T-helper 17 cell (primary cell): ENCODE measurements at regions not wholly inside any gene's neighbourhood (a gene's known extent, or its start where the extent isn't known, plus 50 kb on each side); places are given as distances from the start of the nearest gene placed in this dataset.

Experiments used
- ATAC-seq: fragments of 150-1000 bp; cut with Tn5 transposase; 2 replicates; pipeline ENCODE4 v1.10.0; 2021; ENCODE audit warnings: mild to moderate bottlenecking, moderate library complexity
- DNase-seq, 3 donors: peaks; one replicate each; pipeline versions ENCODE4 v3.0.0 to v3.0.0-alpha.2; 2020 to 2021
- H3K9me3 ChIP-seq: one replicate; pipeline ENCODE4 v1.7.0; 2013; ENCODE audit warnings: low read length, mild to moderate bottlenecking; ENCODE audit not compliant: control insufficient read depth, poor library complexity, severe bottlenecking
- H3K27ac Mint-ChIP-seq: one replicate; pipeline ENCODE4 v1.8.0; 2022; ENCODE audit warnings: mild to moderate bottlenecking, moderate library complexity, mixed read lengths
- H3K27me3 Mint-ChIP-seq: one replicate; pipeline ENCODE4 v1.8.0; 2022; ENCODE audit warnings: mixed read lengths
- H3K36me3 Mint-ChIP-seq: one replicate; pipeline ENCODE4 v1.8.0; 2022; ENCODE audit warnings: low read depth, mixed read lengths
- H3K4me1 Mint-ChIP-seq: one replicate; pipeline ENCODE4 v1.8.0; 2022; ENCODE audit warnings: mild to moderate bottlenecking, mixed read lengths
- H3K4me3 Mint-ChIP-seq: one replicate; pipeline ENCODE4 v1.8.0; 2022; ENCODE audit warnings: mild to moderate bottlenecking, moderate library complexity, mixed read lengths

DNA sequence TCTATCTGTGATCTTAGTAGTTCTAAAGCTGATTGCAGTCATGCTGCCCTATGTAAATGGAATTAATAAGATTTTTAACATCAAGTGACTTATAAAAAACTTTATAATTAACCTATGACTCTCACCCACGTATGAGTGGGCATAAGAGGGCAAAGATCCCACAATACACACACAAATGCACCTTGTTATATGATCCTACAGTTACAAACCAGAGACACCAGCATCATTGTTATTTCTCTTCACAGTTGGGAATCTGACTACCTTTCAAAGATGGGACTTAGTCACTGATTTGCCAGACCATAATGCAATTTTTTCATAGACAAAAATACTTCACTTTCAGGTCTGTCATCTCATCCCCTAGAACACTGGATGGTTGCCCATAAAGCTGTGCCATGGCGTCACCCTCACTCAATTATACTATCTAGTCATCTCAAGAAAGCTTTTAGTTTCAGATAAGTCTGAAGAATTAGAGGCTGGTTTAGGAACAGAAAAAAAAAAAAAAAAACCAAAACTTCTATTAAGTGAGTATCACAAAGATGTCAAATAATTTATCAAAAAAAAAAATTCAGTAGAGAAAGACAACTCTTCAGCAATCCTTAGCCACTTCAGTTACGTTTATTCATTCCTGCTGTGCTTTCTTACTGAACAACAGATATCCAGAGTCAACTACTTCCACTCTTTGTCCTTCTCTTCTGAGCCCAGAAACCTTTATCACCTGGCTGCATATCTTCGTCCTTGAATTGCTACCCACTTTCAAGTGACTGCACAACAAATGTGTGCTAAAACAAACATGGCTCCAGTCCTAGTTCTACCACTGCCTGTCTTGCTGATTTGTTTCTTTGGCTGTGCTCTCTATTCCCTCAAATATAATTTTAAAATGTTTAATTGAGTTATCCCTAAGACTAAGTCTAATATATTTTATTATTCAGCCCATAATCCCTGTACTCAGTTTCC, 175.0 kb upstream of the CHRM2 start:
- no peak for ATAC-seq
- Mint-ChIP-seq H3K4me1 (no peaks in the 10 kb centered on the region), H3K27ac (no peak overlapping the region), H3K4me3 (no peak overlapping the region), H3K27me3 (no peaks in the 10 kb centered on the region), H3K36me3 (no peaks in the 10 kb centered on the region)
- H3K9me3 ChIP-seq, result no peaks in the 10 kb centered on the region
- no peak for DNase-seq

DNA sequence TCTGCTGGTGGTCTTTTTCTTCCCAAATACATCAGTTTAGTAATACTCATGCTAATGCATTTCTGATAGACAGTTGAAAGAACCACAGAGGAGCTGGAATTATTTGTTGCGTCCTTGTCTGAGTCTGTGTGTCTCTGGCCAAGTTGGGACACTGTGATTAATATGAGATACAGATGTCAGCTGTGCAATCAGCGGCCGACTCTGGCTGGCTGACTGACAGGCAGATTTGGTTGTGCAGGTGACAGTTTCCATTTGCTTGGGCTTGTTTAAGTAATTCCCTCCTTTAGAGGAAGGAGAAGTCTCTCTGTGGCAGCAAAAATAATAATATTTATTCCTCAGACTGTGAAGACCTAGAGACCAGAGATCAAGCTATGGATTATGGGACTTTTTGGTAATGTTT, 176.2 kb upstream of the CHRM2 start:
- ATAC-seq, result no peak
- no peak for DNase-seq
- H3K27ac Mint-ChIP-seq, result no peak overlapping the region
- H3K36me3 Mint-ChIP-seq, result no peaks in the 10 kb centered on the region
- H3K27me3 Mint-ChIP-seq, result no peaks in the 10 kb centered on the region
- no peak overlapping the region for H3K4me3 Mint-ChIP-seq
- H3K9me3 ChIP-seq, result no peaks in the 10 kb centered on the region
- H3K4me1 Mint-ChIP-seq, result no peaks in the 10 kb centered on the region

DNA sequence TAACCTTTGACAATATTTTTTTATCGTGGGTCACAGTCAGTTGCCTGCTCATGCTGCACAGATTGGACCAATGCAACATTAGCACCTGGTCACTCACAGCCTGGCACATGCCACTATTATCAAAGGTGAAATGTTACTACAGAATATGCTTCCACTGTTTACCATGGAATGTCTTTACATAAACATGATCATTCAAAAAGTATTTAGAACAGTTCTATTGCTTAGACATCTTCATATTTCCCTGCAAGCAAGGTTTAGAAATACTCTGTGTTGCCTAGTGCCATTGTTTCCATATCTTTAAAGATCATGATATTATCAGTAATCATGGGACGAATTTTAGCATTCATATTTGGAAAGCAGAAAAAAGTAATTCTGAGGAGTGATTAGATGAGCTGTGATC, 179.9 kb upstream of the CHRM2 start:
- DNase-seq, result no peak
- Mint-ChIP-seq H3K4me3 (no peak overlapping the region), H3K36me3 (no peaks in the 10 kb centered on the region), H3K4me1 (no peaks in the 10 kb centered on the region), H3K27me3 (no peaks in the 10 kb centered on the region), H3K27ac (no peak overlapping the region)
- no peaks in the 10 kb centered on the region for H3K9me3 ChIP-seq
- ATAC-seq, result no peak

DNA sequence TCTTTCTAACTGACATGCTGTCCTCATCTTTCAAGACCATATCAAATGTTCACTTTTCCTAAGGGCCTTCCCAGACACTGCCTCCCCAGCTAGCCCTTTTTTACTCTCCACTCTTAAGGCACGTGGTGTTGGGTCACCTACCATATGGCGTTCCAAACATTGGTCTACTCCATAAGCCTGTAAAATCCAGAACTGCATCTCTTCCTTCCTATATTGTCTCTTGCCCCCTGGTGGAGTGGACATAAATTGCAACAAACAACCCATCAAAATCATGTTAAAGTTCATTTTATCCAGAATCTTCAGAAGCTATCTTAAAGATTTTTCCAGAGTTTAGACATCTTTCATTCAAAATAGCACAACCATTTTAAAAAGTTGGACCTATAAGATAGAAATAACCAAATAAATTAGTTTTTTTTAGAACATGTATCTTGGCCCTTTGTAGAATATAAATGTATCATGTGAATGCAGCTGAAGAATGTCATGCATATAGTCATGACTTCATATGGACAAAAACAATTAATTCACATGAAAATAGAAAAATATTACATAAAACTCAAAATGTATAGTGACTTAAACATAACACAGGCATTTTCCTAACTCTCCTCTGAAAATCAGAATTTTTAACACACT, 180.6 kb upstream of the CHRM2 start:
- DNase-seq (no peak), ATAC-seq (no peak)
- H3K4me3 Mint-ChIP-seq, result no peak overlapping the region
- no peaks in the 10 kb centered on the region for H3K4me1 Mint-ChIP-seq
- H3K36me3 Mint-ChIP-seq, result no peaks in the 10 kb centered on the region
- no peak overlapping the region for H3K27ac Mint-ChIP-seq
- H3K27me3 Mint-ChIP-seq, result no peaks in the 10 kb centered on the region
- no peaks in the 10 kb centered on the region for H3K9me3 ChIP-seq

DNA sequence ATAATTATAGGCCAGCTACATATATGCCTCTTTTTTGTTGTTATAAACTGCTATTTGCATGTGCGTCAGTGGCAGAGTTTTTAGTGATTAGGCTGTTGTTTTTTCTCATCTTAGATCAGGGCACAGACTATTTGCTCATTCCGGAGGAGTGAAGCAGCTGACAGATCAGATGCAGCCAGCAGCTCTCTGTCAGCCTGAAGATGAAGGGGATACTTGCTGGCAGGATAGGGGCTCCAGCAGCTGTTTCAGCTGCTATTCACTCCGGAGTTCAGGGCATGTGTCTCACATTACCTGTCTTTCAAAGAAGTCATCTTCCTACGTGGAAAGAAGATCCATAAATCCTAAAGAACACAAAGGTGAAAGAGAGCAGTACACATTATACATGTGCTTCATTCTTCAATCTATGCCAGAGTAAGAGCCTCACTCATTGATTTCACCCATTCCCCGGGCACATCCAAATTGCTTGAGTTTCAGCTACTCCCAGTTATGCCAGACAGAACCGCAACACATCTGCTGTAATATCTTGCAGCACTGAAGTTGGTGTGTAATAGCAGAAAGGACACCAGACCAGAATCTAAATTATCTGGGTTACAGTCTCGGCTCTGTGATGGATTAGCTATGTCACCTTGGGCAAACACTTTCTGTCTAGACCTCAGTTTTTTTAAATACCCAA, 182.8 kb upstream of the CHRM2 start:
- no peak overlapping the region for H3K4me3 Mint-ChIP-seq
- no peaks in the 10 kb centered on the region for H3K4me1 Mint-ChIP-seq
- H3K27me3 Mint-ChIP-seq, result no peaks in the 10 kb centered on the region
- no peaks in the 10 kb centered on the region for H3K36me3 Mint-ChIP-seq
- ATAC-seq (no peak), DNase-seq (no peak)
- H3K9me3 ChIP-seq, result no peaks in the 10 kb centered on the region
- H3K27ac Mint-ChIP-seq, result no peak overlapping the region

DNA sequence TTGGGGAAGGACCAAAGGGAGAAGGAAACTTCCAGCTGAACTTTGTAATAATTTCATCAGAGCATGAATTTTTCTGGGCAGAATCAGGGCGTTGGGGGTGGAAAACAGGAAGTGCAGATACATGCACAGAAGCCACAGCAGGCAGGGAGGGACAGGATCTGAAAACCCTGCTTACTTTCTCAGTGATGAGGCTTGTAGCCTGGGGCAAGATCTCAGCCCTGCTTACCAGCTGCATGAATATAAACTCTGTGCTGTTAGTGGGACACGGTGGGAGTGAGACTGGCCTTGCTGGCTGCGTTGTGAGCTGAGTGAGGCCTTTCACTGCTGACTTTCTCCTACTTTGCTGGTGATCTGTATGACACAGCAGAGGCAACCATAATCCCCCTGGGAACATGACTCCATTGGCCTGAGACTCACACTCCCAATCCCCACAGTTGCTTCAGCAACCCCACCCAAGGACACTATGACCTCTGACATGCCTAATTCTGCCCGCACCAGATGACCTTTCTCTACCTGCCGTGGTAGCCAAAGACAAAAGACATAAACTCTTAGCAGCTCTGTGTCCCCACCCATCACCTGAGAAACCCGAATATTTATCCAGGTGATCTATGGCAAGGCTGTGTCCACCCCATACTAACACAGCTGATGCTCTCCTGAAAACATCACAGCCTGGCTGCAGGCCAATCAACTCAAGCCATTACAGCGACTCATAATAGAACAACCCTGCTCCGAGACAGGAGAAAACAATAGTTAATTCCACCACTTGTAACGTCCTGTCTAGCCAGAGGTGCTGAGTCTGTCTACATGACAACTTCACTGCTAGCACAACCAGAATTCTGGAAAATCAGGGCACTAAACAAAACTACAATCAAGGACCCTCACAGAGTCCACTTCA, 190.7 kb upstream of the CHRM2 start:
- Mint-ChIP-seq H3K36me3 (no peaks in the 10 kb centered on the region), H3K27ac (no peak overlapping the region), H3K27me3 (no peaks in the 10 kb centered on the region), H3K4me3 (no peak overlapping the region), H3K4me1 (no peaks in the 10 kb centered on the region)
- no peak for ATAC-seq
- DNase-seq, result no peak
- H3K9me3 ChIP-seq, result peaks cover 3% of the 10 kb centered on the region

DNA sequence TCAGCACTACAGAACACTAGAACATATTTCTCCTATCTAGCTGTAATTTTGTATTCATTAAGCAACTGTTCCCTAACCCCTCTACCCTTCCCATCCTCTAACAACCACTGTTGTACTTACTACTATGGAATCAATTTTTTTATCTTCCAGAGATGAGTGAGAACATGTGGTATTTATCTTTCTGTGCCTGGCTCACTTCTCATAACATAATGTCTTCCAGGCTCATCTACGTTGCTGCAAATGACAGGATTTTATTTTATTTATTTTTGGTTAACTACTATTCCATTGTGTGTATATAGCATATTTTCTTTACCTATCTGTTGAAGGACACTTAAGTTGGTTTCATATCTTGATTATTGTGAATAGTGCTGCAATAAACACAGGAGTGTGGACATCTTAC, 200.9 kb upstream of the CHRM2 start:
- no peak overlapping the region for H3K4me3 Mint-ChIP-seq
- no peaks in the 10 kb centered on the region for H3K9me3 ChIP-seq

DNA sequence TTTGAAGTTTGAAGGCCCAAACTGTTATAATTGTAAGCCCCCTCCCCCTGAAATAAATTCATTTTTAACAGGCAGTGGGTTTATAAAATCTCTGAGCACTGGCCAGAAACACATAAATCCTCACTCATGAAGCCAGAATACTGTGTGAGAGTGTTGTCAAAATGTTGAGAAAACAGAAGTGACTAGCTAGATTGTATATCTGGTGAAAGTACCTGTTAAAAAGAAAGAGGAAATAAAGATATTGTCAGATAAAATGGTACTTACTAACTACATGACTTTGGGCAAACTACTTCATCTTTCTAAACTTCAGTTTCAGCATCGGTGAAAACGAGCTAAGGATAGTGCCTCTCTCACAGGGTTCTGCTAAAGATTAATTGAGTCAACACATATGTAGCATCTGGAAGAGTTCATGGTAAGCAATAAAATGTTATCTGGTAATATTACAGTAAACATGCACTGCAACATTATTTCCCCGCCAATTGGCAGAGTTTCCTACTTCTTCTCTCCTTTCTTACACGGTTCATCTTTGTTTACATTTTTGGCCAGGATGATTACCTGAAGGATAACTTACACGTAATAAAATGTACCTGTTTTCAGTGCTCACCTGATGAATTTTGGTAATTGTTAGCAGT, 202.5 kb upstream of the CHRM2 start:
- H3K36me3 Mint-ChIP-seq, result no peaks in the 10 kb centered on the region
- ATAC-seq, result no peak

More for the DNA sequence above, 200.9 kb upstream of the CHRM2 start:
- Mint-ChIP-seq H3K27me3 (no peaks in the 10 kb centered on the region), H3K27ac (no peak overlapping the region), H3K4me1 (no peaks in the 10 kb centered on the region), H3K36me3 (no peaks in the 10 kb centered on the region)
- DNase-seq, result no peak
- ATAC-seq, result no peak

DNA sequence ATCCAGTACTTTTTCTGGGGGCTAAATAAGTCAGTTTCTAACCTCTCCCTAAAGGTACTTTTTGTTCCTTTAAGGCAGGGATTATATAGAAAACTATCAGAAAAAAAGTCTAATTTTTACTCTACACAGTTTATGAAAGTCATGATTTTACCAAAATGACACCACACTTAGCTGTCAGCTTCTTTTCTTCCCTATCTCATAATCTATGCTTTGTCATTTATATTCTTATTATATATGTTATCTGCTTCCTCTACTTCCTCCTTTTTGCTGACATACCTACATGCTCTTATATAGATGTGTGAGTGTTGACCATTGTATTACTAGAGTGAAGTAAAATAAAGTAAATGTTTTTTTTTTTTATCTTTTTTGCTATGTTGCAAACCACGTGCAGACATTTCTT, 203.9 kb upstream of the CHRM2 start:
- DNase-seq, result no peak
- Mint-ChIP-seq H3K27me3 (no peaks in the 10 kb centered on the region), H3K4me3 (no peak overlapping the region), H3K36me3 (no peaks in the 10 kb centered on the region), H3K27ac (no peak overlapping the region), H3K4me1 (no peaks in the 10 kb centered on the region)
- H3K9me3 ChIP-seq, result no peaks in the 10 kb centered on the region
- no peak for ATAC-seq

More for the DNA sequence above, 202.5 kb upstream of the CHRM2 start:
- DNase-seq, result no peak
- no peaks in the 10 kb centered on the region for H3K27me3 Mint-ChIP-seq
- no peak overlapping the region for H3K4me3 Mint-ChIP-seq
- H3K27ac Mint-ChIP-seq, result no peak overlapping the region
- H3K4me1 Mint-ChIP-seq, result no peaks in the 10 kb centered on the region
- H3K9me3 ChIP-seq, result no peaks in the 10 kb centered on the region

DNA sequence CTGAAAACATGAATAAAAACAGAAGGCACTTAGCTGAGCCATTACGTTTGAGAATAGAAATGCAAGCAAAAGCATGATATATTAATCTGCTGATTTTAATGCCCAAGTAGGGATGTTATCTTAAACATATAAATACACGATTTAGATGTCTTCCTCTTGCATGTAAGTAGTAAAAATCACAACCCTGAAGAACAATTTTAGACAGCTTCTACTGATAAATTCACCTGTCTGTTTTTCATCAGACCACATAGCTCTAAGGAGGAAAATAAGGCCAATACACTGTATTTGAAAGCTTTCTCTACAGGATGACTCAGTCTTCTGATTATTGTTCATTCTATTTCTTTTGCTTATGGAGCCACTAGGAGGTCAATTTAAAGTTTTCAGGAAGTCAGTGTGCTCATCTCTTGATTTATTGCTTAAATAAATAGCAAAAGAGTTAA, 210.9 kb upstream of the CHRM2 start:
- no peaks in the 10 kb centered on the region for H3K27me3 Mint-ChIP-seq
- H3K9me3 ChIP-seq, result no peaks in the 10 kb centered on the region
- no peak overlapping the region for H3K4me3 Mint-ChIP-seq
- DNase-seq, result no peak
- no peaks in the 10 kb centered on the region for H3K36me3 Mint-ChIP-seq
- no peak for ATAC-seq
- no peaks in the 10 kb centered on the region for H3K4me1 Mint-ChIP-seq
- no peak overlapping the region for H3K27ac Mint-ChIP-seq

DNA sequence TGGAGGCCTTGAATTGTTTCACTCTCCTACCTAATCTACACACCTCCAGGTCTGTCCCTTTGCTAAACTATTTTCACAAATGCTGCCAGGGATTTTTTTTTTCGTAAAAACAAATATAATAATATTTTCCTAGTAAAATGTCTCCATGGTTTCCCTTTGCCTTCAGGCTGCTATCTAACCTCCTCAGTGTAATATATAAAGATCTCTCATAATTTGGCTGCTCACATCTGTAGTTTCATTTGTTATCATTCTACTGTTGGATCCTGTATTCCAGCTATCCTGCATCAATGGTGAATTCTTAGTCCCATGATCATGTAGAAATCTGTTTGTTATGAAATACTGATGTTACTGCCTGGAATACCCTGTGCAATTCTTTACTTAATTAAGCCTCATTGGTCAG, 211.9 kb upstream of the CHRM2 start:
- H3K27me3 Mint-ChIP-seq, result no peaks in the 10 kb centered on the region
- H3K27ac Mint-ChIP-seq, result no peak overlapping the region
- H3K4me1 Mint-ChIP-seq, result no peaks in the 10 kb centered on the region
- H3K9me3 ChIP-seq, result no peaks in the 10 kb centered on the region
- no peak for DNase-seq
- ATAC-seq, result no peak
- H3K36me3 Mint-ChIP-seq, result no peaks in the 10 kb centered on the region
- H3K4me3 Mint-ChIP-seq, result no peak overlapping the region

DNA sequence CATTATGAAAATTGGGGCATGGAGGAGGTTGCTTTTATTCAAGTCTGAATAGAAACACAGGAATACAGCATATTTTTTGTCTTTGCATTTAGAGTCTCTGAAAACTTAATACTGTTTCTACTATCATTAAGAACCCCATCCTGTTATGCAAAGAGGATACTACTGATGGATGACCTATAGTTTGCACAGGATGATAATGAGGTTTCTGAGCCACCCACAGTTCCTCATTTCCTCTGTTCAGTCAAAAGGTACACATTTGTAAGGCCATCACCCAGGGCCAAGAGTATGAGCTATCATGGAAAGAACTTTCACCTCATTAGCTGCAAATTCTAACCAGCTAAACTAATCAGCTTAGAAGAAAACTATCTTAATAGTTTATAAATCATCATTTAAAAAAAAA, 213.0 kb upstream of the CHRM2 start:
- Mint-ChIP-seq H3K27me3 (no peaks in the 10 kb centered on the region), H3K36me3 (no peaks in the 10 kb centered on the region), H3K4me3 (no peak overlapping the region), H3K27ac (no peak overlapping the region), H3K4me1 (no peaks in the 10 kb centered on the region)
- no peaks in the 10 kb centered on the region for H3K9me3 ChIP-seq
- no peak for DNase-seq
- no peak for ATAC-seq
